ENCODE measurements at regions not wholly inside any gene's neighbourhood (a gene's known extent, or its start where the extent isn't known, plus 50 kb on each side); places are given as distances from the start of the nearest gene placed in this dataset.

GRCh38 chr4:174157106-174157607 is 126.3 kb downstream of the FBXO8 start:
- TF ChIP-seq, protein P1, sequence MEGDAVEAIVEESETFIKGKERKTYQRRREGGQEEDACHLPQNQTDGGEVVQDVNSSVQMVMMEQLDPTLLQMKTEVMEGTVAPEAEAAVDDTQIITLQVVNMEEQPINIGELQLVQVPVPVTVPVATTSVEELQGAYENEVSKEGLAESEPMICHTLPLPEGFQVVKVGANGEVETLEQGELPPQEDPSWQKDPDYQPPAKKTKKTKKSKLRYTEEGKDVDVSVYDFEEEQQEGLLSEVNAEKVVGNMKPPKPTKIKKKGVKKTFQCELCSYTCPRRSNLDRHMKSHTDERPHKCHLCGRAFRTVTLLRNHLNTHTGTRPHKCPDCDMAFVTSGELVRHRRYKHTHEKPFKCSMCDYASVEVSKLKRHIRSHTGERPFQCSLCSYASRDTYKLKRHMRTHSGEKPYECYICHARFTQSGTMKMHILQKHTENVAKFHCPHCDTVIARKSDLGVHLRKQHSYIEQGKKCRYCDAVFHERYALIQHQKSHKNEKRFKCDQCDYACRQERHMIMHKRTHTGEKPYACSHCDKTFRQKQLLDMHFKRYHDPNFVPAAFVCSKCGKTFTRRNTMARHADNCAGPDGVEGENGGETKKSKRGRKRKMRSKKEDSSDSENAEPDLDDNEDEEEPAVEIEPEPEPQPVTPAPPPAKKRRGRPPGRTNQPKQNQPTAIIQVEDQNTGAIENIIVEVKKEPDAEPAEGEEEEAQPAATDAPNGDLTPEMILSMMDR (conservative IDR thresholded peaks at IDR 0.05; ENCODE audit: low read depth, low read length) = no peak
- DNase-seq (ENCODE audit: low read depth) = peak; percentile 65
- H3K4me3 ChIP-seq (ENCODE audit: low read depth, low read length) = no peak overlapping the region

GRCh38 chr4:174156239-174156826 is 127.1 kb downstream of the FBXO8 start:
- DNase-seq (ENCODE audit: low read depth) = peak; percentile 69
- no peak overlapping the region for H3K4me3 ChIP-seq (ENCODE audit: low read depth, low read length)
- TF ChIP-seq, protein P1 (conservative IDR thresholded peaks at IDR 0.05; ENCODE audit: low read depth, low read length) = peak; percentile 72

- H3K4me3 ChIP-seq (ENCODE audit: low read depth, low read length) = peak overlapping the region; percentile 47
- DNase-seq (ENCODE audit: low read depth) = peak; percentile 83
- TF ChIP-seq, protein P1 (conservative IDR thresholded peaks at IDR 0.05; ENCODE audit: low read depth, low read length) = no peak
Observed at GRCh38 chr4:174154215-174154854, 129.1 kb downstream of the FBXO8 start.

- TF ChIP-seq, protein P1 (conservative IDR thresholded peaks at IDR 0.05; ENCODE audit: low read depth, low read length) = no peak
- DNase-seq (ENCODE audit: low read depth) = peak; percentile 16
- H3K4me3 ChIP-seq (ENCODE audit: low read depth, low read length) = no peak overlapping the region
Observed at GRCh38 chr4:174152717-174153466, 130.6 kb downstream of the FBXO8 start.

DNA sequence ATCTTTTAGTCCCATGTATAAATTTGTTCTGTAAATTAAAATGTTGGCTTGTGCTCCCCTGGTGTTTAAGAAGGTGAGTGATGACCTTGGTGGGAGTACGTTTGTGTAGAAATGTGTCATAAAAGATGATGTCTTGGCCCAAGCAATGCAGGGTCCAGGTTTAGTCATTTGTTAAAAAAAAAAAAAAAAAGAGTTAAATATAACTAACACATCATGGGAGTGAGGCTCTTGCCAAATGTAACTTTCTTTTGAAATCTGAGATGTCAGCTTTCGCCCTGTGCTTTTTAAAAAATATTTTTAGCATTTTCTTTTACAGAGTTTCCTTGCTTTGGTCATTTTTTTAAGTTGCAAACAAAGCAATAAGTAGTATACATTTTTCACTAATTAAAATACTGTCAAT is 135.6 kb downstream of the FBXO8 start:
- TF ChIP-seq, protein P1 (conservative IDR thresholded peaks at IDR 0.05; ENCODE audit: low read depth, low read length) = no peak
- DNase-seq (ENCODE audit: low read depth) = no peak
- no peak overlapping the region for H3K4me3 ChIP-seq (ENCODE audit: low read depth, low read length)

DNA sequence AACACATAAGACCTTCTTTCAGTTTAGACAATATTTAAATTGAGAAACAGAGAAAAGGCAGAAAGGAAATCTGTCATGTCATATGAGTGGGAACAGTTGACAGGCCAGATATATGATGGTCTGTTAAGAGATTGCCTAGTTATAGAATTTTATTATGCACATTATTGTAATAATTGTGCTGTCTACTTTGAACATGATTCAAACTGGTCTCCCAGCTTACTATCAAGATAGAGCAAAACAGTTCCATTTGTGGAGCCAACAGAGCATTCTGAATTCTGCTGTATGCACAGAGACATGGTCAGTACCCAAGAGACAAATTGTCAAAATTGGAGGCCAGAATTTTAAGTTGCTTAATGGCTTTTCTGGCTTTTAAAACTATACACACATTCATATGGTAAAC is 139.4 kb downstream of the FBXO8 start:
- TF ChIP-seq, protein P1 (conservative IDR thresholded peaks at IDR 0.05; ENCODE audit: low read depth, low read length) = no peak
- no peak for DNase-seq (ENCODE audit: low read depth)
- H3K4me3 ChIP-seq (ENCODE audit: low read depth, low read length) = no peak overlapping the region
